SHP77 (cell line): ENCODE measurements at regions not wholly inside any gene's neighbourhood (a gene's known extent, or its start where the extent isn't known, plus 50 kb on each side); places are given as distances from the start of the nearest gene placed in this dataset.

ENCODE experiments used
- DNase-seq, 2 experiments: peaks; one replicate each; lab custom pipeline; 2025; lab: John Stamatoyannopoulos, UW

- no peak for DNase-seq
Measured at GRCh38 chrX:129176710-129177109, 346.6 kb downstream of the SMARCA1 start.

GRCh38 chrX:129161108-129161507 is 362.2 kb downstream of the SMARCA1 start:
- DNase-seq: no peak

- DNase-seq: no peak
Measured at GRCh38 chrX:129158505-129158904, 364.8 kb downstream of the SMARCA1 start.

- DNase-seq: no peak
Measured at GRCh38 chrX:129145840-129146272, 377.4 kb downstream of the SMARCA1 start.

- no peak for DNase-seq
Measured at GRCh38 chrX:129145385-129145784, 377.9 kb downstream of the SMARCA1 start.

- no peak for DNase-seq
Measured at GRCh38 chrX:129144172-129145038, 378.9 kb downstream of the SMARCA1 start.

- DNase-seq: peak; percentile 67 to 74
Measured at GRCh38 chrX:129139837-129140598, 383.3 kb downstream of the SMARCA1 start.

GRCh38 chrX:129125122-129125914 is 398.0 kb downstream of the SMARCA1 start:
- no peak for DNase-seq

GRCh38 chrX:129123795-129124194 is 399.5 kb downstream of the SMARCA1 start:
- DNase-seq: no peak

GRCh38 chrX:129116676-129117470 is 406.4 kb downstream of the SMARCA1 start:
- DNase-seq: no peak

GRCh38 chrX:129115935-129116334 is 407.4 kb downstream of the SMARCA1 start:
- no peak for DNase-seq

- DNase-seq: peak; percentile 6 to 29
Measured at GRCh38 chrX:129115104-129115503, 408.2 kb downstream of the SMARCA1 start.

- DNase-seq: no peak
Measured at GRCh38 chrX:129111081-129111798, 412.1 kb downstream of the SMARCA1 start.

GRCh38 chrX:129108936-129109335 is 414.4 kb downstream of the SMARCA1 start:
- peak; percentile 3 to 8 for DNase-seq

- DNase-seq: no peak
Measured at GRCh38 chrX:129099207-129099606, 424.1 kb downstream of the SMARCA1 start.

GRCh38 chrX:129097668-129098067 is 425.6 kb downstream of the SMARCA1 start:
- no peak for DNase-seq

GRCh38 chrX:129093706-129094105 is 429.6 kb downstream of the SMARCA1 start:
- DNase-seq: no peak

- no peak for DNase-seq
Measured at GRCh38 chrX:129092757-129093156, 430.5 kb downstream of the SMARCA1 start.

- no peak for DNase-seq
Measured at GRCh38 chrX:129092242-129092641, 431.0 kb downstream of the SMARCA1 start.

GRCh38 chrX:129091097-129091496 is 432.2 kb downstream of the SMARCA1 start:
- DNase-seq: no peak

GRCh38 chrX:129086802-129087201 is 436.5 kb downstream of the SMARCA1 start:
- no peak for DNase-seq
